Coronary artery (tissue), 2 donors: ENCODE measurements at regions not wholly inside any gene's neighbourhood (a gene's known extent, or its start where the extent isn't known, plus 50 kb on each side); places are given as distances from the start of the nearest gene placed in this dataset.

Source experiments
- DNase-seq: peaks from one replicate; pipeline ENCODE4 v3.0.0-alpha.2; 2017; ENCODE audit warnings: low spot score
- H3K27ac ChIP-seq, 2 donors: fragments of 200-600 bp; sonication (generic); one replicate each; pipeline ENCODE4 v1.5.1; 2016 to 2019
- H3K4me3 ChIP-seq: fragments of 200-600 bp; sonication (generic); 2 replicates; pipeline ENCODE4 v1.5.1; 2016; ENCODE audit warnings: mild to moderate bottlenecking, moderate library complexity
- TF ChIP-seq, protein P1 (sequence below): fragments of 200-600 bp; sonication (generic); IDR thresholded peaks from one replicate; pipeline ENCODE4 v1.5.1; 2019; ENCODE audit warnings: antibody characterized with exemption

DNA sequence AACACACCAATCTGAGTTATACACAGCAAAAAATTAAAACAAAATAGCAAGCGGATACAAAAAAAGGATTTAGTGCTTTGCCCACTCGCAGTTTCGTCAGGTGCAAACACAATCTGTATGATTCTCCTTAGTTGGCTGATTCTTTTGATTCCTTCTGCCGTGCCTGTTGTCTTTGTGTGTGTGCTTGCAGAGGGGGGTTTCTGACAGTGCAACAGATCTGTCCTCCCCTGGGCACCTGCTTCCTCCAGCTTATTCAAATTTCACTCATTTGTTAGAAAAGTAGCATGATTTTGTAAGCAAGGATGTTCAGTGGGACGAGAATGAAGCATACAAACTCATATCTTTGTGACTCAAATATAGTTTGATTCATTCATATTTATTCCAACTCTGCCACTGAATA, 74.0 kb upstream of the NEO1 start:
- TF ChIP-seq, protein P1, sequence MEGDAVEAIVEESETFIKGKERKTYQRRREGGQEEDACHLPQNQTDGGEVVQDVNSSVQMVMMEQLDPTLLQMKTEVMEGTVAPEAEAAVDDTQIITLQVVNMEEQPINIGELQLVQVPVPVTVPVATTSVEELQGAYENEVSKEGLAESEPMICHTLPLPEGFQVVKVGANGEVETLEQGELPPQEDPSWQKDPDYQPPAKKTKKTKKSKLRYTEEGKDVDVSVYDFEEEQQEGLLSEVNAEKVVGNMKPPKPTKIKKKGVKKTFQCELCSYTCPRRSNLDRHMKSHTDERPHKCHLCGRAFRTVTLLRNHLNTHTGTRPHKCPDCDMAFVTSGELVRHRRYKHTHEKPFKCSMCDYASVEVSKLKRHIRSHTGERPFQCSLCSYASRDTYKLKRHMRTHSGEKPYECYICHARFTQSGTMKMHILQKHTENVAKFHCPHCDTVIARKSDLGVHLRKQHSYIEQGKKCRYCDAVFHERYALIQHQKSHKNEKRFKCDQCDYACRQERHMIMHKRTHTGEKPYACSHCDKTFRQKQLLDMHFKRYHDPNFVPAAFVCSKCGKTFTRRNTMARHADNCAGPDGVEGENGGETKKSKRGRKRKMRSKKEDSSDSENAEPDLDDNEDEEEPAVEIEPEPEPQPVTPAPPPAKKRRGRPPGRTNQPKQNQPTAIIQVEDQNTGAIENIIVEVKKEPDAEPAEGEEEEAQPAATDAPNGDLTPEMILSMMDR, result no peak
- Histone ChIP-seq H3K4me3 (no peak overlapping the region), H3K27ac (no peak overlapping the region)
- DNase-seq, result no peak

GRCh38 chr15:72972362-72972761, 79.9 kb upstream of the NEO1 start:
- Histone ChIP-seq H3K4me3 (peak overlapping the region; percentile 67), H3K27ac (peak overlapping the region in 1 of 2 donors; percentile 68)
- DNase-seq, result no peak
- TF ChIP-seq, protein P1, result no peak

GRCh38 chr15:72971766-72972165, 80.5 kb upstream of the NEO1 start:
- TF ChIP-seq, protein P1, result no peak
- no peak for DNase-seq
- peak overlapping the region; percentile 67 for H3K4me3 ChIP-seq
- H3K27ac ChIP-seq, result peak overlapping the region; percentile 66 to 86

DNA sequence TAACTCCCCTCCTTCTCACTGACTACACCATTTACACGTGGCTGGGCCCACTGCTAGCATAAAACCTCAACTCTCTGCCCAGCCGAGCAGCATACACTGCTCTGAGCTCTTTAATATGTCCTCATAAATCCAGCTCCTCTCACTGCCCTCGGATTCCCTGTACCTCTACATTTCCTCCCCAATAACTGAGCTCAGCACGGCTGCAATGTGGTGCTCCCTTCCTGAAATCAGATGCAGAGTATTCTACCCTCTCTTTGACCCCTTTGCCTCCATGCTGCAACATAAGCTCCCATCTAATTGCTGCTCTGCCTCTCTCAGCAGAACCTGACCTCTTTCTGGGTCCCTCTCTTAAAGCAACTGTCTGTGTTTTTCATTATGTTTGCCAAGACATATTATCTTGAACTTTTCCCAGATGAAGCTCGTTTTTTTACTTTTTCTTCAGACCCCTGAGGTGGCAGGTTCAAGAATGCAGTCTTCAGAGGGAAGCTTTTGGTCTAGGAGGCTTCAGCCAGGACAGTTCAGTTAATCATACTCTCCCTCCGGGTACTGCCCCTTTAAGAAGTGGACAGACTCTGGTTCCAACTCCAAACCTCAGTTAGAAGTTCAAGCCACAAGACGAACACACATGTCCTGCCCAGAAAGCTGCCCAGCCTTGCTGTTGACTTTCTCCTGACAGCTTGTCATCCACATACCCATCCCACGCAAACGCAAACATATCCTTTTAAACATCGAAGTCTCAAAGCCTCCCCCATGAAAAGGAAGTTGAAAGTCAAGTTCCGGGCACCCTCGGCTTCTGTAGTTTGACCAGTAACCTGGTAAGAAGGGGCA, 81.1 kb upstream of the NEO1 start:
- H3K4me3 ChIP-seq, result peak overlapping the region; percentile 67
- TF ChIP-seq, protein P1, result no peak
- peak overlapping the region; percentile 66 to 86 for H3K27ac ChIP-seq
- no peak for DNase-seq

DNA sequence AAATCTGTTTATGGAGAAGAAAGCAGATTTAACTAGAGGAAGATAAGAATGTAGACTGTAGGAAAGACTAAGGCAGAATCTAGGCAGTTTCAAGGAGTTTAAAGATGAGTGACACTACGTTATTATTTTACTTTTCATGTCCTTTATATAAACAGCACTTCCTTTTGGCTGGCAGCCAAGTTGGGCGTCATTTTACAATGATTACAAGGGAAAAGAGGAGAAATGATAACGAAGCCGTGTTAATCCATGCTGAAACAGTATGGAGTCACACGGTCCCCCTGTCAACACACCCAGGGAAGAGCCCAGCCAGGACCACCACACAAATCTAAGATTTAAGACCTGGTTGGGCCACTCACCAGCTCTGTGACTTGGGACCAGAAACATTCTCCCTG, 83.7 kb upstream of the NEO1 start:
- DNase-seq, result no peak
- TF ChIP-seq, protein P1, result no peak
- H3K4me3 ChIP-seq, result no peak overlapping the region
- no peak overlapping the region for H3K27ac ChIP-seq

GRCh38 chr15:72967811-72968530, 84.3 kb upstream of the NEO1 start:
- TF ChIP-seq, protein P1, result no peak
- no peak for DNase-seq
- H3K4me3 ChIP-seq, result no peak overlapping the region
- no peak overlapping the region for H3K27ac ChIP-seq

DNA sequence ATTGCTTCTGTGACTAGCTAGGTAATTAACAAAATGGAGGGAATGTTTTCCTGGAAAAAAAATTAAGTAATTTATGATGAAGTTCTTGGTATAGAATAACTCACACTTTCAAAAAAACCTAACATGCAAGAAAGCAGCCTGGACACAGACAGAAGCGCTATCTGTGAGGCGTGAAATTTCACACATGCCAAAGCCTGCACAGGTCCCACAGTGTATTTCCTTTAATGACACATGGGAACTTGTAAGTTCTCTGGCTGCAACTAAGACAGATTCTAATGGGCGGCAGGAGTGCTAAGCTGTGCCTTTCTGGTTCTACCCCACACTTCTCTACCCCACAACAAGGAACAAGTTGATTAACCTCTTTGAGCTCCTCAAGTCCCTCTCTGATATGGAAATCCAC, 84.9 kb upstream of the NEO1 start:
- TF ChIP-seq, protein P1, result no peak
- no peak overlapping the region for H3K4me3 ChIP-seq
- H3K27ac ChIP-seq, result no peak overlapping the region
- DNase-seq, result no peak
